GM12874 (cell line): ENCODE measurements at regions not wholly inside any gene's neighbourhood (a gene's known extent, or its start where the extent isn't known, plus 50 kb on each side); places are given as distances from the start of the nearest gene placed in this dataset.

Experiments
- CTCF ChIP-seq: IDR thresholded peaks from 2 replicates; pipeline ENCODE4 v1.5.1; 2011; ENCODE audit warnings: low read depth, mild to moderate bottlenecking, control low read depth, low read length, moderate library complexity; ENCODE audit not compliant: insufficient read depth

GRCh38 chr9:12060811-12061210, 632.4 kb upstream of the TYRP1 start:
- TF ChIP-seq CTCF = no peak

GRCh38 chr9:12065050-12065449, 628.1 kb upstream of the TYRP1 start:
- TF ChIP-seq CTCF = no peak

GRCh38 chr9:12065686-12066085, 627.5 kb upstream of the TYRP1 start:
- TF ChIP-seq CTCF = no peak

- TF ChIP-seq CTCF = no peak
Observed at GRCh38 chr9:12066455-12067035, 626.6 kb upstream of the TYRP1 start.

- TF ChIP-seq CTCF = no peak
Observed at GRCh38 chr9:12069366-12069765, 623.8 kb upstream of the TYRP1 start.

GRCh38 chr9:12085399-12085798, 607.8 kb upstream of the TYRP1 start:
- no peak for TF ChIP-seq CTCF

GRCh38 chr9:12091865-12092527, 601.2 kb upstream of the TYRP1 start:
- no peak for TF ChIP-seq CTCF
